GM19324 (cell line): ENCODE measurements at regions not wholly inside any gene's neighbourhood (a gene's known extent, or its start where the extent isn't known, plus 50 kb on each side); places are given as distances from the start of the nearest gene placed in this dataset.

Source experiments
- ATAC-seq: cut with Tn5 transposase; IDR thresholded peaks from one replicate; pipeline ENCODE4 v1.9.1; 2021; ENCODE audit warnings: mild to moderate bottlenecking, moderate library complexity; ENCODE audit not compliant: unreplicated experiment, low FRiP score

DNA sequence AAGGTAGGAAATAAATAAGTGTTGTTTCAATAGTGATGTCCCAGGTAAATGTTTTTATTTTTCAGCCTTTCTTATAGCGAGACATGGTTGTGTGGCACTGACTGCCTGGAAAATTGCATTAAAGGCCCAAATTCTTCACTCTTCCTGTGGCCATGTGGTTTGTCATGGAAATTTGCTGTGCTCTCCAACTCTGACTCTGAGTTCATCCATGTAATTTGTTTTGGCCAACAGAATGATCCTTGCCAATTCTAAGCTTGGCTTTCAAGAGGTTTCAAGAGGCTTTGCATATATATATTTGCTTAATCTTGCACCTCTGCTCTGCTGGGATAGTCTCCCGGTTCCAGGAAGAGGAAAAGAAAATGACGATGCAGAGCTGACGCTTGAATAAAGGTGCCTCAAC is 107.5 kb upstream of the ARHGEF26 start:
- ATAC-seq, result no peak

GRCh38 chr3:154015307-154015706 is 105.9 kb upstream of the ARHGEF26 start:
- no peak for ATAC-seq

DNA sequence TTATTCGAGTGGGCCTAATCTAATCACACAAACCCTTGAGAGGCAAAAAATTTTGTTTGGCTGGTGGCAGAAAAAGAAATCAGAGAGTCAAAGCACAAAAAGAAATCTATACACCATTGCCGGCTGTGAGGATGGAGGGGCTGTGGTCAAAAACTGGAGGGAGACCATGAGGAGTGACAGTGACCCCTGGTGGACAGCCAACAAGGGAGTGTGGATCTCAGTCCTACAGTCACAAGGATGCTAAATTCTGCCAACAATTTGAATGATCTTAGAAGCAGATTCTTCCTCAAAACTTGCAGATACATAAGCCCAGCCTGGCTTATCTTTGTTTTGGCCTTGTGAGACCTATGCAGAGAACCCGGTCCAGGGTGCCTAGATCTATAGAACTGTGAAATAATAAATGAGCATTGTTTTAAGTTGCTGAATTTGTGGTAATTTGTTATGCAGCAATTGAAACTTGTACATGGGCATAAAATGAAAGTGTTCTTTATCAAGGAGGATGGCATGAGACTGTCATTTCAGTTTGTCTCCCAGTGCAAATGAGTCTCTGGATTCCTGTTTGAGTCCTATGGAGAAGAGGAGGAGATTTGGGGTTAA is 103.0 kb upstream of the ARHGEF26 start:
- ATAC-seq, result peak; percentile 73

DNA sequence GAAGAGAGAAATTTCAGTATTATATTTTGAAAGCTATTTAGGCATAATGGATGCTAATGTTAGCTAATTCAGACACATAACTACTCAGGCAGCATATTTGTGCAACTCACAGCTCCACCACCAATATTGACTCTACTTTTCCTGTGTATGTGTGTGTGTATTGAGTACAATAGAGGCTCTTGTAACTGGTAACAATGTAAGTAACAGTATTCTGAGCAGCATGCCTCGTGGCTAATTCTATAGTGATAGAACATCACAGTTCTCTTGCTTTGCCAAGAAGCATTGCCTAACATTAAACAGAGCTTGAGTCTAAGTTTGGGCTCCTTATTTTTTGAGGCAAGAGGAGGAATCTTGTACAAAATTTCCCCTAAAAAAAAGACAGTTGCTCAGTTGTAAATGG is 98.6 kb upstream of the ARHGEF26 start:
- no peak for ATAC-seq

DNA sequence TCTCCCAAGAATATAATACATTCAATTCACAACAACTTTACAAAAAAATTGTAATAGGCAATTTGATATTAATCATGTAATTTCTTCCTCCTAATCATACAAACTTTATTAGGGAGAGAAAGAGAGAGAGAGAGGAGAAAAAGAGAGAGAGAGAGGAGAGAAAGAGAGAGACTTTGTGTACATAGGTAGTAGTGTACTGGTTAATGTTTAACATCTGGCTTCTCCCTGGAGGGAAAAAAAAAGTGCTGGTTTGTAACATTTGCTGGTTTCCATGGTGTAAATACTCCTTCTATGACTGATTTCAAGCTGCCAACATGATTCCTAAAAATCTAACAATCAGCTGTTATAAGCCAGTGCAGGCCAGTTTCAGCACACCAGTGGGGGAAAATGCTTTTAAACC is 98.0 kb upstream of the ARHGEF26 start:
- no peak for ATAC-seq

- no peak for ATAC-seq
Observed at GRCh38 chr3:154025007-154025406, 96.2 kb upstream of the ARHGEF26 start.

DNA sequence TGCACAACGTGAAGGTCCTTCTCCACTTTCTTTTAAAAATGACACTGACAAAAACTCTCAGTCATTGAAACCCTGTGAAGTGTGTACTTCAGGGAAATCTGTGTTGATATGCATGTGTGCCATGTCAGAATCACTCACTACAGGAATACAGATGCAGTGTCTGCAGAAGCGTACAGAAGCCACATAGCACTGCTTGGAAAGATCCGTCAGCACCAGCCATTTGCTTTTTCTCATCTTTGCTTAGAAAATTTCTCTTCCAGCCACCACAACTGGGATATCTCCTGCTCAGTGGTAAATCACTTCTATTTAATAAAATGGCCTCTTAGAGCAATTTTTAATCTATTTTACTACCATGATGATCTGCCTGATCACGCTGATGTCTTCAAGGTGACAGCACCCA is 91.3 kb upstream of the ARHGEF26 start:
- ATAC-seq, result no peak

- ATAC-seq, result no peak
Observed at GRCh38 chr3:154034797-154035330, 86.3 kb upstream of the ARHGEF26 start.

DNA sequence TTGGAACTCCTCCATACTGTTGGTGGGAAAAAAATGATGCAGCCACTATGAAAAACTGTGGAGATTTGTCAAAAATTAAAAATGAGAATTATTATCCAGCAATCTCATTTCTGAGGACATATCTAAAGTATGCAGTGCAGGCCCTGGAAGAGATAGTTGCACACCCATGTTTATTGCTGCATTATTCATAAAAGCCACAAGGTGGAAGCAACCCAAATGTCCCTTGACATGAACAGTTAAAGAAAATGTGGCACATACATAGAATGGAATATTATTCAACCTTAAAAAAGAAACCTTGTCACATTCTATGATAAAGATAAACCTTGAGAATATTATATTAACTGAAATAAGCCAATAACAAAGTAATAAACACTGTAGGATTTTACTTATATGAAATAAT is 80.9 kb upstream of the ARHGEF26 start:
- ATAC-seq, result no peak

GRCh38 chr3:154044671-154045070 is 76.5 kb upstream of the ARHGEF26 start:
- ATAC-seq, result no peak

DNA sequence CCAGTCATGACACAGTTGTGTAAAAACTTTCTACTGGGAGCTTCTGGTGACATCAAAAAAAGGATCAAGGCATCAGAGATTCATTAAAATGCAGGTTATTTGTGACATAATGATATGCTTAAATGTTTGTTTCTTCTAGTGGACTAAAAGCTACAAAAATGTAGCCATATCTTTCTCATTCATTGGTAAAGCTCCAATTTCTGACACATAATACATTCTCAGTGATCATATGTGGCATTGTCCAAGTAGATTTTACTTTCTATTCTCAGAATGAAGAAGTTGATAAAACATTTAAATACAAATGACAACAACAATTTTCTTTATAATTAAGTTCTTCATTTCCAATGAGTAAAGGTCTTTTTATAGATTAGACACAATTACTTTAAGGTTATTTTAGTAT is 71.0 kb upstream of the ARHGEF26 start:
- ATAC-seq, result no peak

DNA sequence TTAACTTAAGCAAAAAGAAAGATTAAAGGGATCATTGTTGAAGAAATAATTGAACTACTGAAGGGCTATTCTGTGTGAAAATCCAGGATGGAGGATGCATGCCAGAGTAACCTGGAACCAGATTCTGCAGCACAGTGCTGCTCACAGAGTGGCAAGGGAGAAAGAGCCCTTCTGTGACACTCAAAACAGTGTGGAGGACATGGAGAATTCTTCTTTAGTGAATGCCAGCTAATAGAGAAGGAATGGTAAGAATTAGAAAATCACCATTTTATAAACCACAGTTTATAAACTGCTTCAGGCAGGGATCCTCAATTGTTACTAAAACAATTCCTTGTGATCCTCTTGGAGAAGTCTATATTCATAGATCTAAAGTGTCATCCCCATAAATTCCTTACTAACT is 70.4 kb upstream of the ARHGEF26 start:
- no peak for ATAC-seq

GRCh38 chr3:154059833-154060232 is 61.4 kb upstream of the ARHGEF26 start:
- ATAC-seq, result no peak

DNA sequence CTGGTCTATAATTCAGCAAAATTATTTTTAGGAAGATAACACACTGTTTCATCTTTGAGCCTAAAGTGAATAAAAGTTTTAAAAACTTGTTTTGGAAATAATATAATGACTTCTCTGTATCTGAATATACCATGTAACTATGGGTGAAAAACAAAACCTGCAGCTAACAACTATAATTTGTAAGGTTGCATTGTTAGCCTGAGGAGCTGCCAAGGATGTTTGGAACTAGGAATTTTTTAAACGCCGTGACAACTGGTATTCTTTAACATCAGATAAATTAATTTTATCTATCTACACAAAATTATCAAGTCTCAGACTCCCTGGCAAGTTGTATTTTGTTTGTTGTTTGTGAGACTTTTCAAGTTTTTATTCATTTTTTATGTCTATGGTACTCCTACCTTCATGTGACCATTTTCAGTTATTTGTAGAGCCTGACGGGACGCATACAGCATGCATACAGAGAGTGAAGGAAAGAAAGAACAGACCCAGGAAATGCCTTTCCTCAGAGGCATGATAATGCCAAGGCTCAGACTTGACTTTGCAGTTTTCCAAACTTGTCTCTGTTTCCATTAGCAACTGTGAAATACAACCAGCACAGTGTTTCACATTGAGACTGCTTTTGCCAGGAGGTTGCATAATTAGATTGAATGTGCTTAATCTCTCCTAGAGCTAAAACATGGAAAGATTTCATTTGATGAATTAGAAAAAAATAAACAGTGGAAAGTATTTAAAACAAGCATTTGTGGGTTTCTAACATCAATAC is 60.8 kb upstream of the ARHGEF26 start:
- no peak for ATAC-seq

DNA sequence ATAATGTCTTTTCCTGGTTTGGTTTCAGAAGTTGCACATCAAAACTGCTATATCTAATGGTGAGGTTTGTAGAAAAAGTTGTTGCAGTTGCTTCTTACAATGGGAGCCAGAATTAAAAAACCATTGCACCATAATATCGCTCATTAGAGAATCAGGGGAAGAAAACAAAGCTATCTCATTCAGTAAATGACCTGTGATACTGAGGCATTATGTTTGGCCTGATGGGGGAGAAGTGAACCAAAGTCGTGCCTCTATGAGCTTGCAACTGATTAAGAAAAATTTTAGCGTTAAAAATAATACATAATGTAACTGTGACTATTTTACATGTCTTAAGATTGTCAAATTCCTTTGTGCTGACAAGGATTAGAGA is 60.2 kb upstream of the ARHGEF26 start:
- no peak for ATAC-seq

GRCh38 chr3:154062513-154062912 is 58.7 kb upstream of the ARHGEF26 start:
- ATAC-seq, result no peak

DNA sequence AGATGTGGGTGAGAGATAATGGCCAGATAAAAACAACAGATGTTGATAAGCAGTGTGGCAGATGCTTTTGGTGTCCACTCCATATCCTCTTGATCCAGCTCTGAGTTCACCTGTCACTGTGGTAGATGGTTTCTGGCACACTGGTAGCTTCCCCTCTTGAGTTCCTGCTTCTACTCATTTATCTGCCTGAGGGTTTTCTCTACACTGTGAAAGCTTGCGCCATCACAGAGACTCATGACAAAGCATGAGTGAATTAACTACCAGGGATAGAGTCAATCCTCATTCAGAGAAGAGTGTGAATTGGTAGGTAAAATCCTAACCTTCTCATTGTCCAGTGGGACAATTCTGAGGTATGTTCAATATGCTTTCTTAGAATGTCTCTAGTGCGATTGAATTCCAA is 50.0 kb upstream of the ARHGEF26 start:
- ATAC-seq, result no peak
